GM18505 (cell line): ENCODE measurements at regions not wholly inside any gene's neighbourhood (a gene's known extent, or its start where the extent isn't known, plus 50 kb on each side); places are given as distances from the start of the nearest gene placed in this dataset.
"Not testable (repeated sequence)": the region's sequence is repeated elsewhere in the genome, so short reads cannot be mapped to it uniquely, and the experiment has no call there.

ENCODE experiments used
- ATAC-seq: cut with Tn5 transposase; IDR thresholded peaks from one replicate; pipeline ENCODE4 v1.9.1; 2021; ENCODE audit not compliant: unreplicated experiment
- POLR2A ChIP-seq: IDR thresholded peaks from 4 replicates; pipeline ENCODE4 v1.6.1; 2011; ENCODE audit warnings: borderline replicate concordance; ENCODE audit not compliant: insufficient read depth, insufficient read length; ENCODE audit errors: extremely low read depth

GRCh38 chr13:50219743-50220142 lies 204.5 kb downstream of the KCNRG start:
- TF ChIP-seq POLR2A, result no peak
- no peak for ATAC-seq

GRCh38 chr13:50220938-50221337 lies 205.7 kb downstream of the KCNRG start:
- ATAC-seq, result no peak
- no peak for TF ChIP-seq POLR2A

- no peak for ATAC-seq
- no peak for TF ChIP-seq POLR2A
Observed at GRCh38 chr13:50222569-50223332, 207.5 kb downstream of the KCNRG start.

- TF ChIP-seq POLR2A, result no peak
- no peak for ATAC-seq
Observed at GRCh38 chr13:50224534-50224933, 209.3 kb downstream of the KCNRG start.

- no peak for ATAC-seq
- no peak for TF ChIP-seq POLR2A
Observed at GRCh38 chr13:50225193-50226155, 210.2 kb downstream of the KCNRG start.

GRCh38 chr13:50226515-50227155 lies 211.4 kb downstream of the KCNRG start:
- TF ChIP-seq POLR2A, result no peak
- no peak for ATAC-seq

GRCh38 chr13:50227361-50227760 lies 212.1 kb downstream of the KCNRG start:
- ATAC-seq, result no peak
- no peak for TF ChIP-seq POLR2A

GRCh38 chr13:50228527-50228926 lies 213.3 kb downstream of the KCNRG start:
- no peak for TF ChIP-seq POLR2A
- no peak for ATAC-seq

GRCh38 chr13:50229960-50230661 lies 214.9 kb downstream of the KCNRG start:
- no peak for TF ChIP-seq POLR2A
- no peak for ATAC-seq

GRCh38 chr13:50230662-50230978 lies 215.4 kb downstream of the KCNRG start:
- no peak for TF ChIP-seq POLR2A
- ATAC-seq, result no peak

- ATAC-seq, result not testable (repeated sequence)
Observed at GRCh38 chr13:50233574-50233973, 218.3 kb downstream of the KCNRG start.

GRCh38 chr13:50235604-50236342 lies 220.5 kb downstream of the KCNRG start:
- no peak for ATAC-seq
- no peak for TF ChIP-seq POLR2A
